GM20431 (cell line): ENCODE measurements at regions not wholly inside any gene's neighbourhood (a gene's known extent, or its start where the extent isn't known, plus 50 kb on each side); places are given as distances from the start of the nearest gene placed in this dataset.

ENCODE experiments used
- in situ Hi-C: fragments of 300-500 bp; cut with MseI, MboI; formaldehyde crosslinking; loops from one replicate; pipeline ENCODE4 v1.15.0; 2020; ENCODE audit warnings: low sequenced_read_pairs; ENCODE audit not compliant: unreplicated experiment

DNA sequence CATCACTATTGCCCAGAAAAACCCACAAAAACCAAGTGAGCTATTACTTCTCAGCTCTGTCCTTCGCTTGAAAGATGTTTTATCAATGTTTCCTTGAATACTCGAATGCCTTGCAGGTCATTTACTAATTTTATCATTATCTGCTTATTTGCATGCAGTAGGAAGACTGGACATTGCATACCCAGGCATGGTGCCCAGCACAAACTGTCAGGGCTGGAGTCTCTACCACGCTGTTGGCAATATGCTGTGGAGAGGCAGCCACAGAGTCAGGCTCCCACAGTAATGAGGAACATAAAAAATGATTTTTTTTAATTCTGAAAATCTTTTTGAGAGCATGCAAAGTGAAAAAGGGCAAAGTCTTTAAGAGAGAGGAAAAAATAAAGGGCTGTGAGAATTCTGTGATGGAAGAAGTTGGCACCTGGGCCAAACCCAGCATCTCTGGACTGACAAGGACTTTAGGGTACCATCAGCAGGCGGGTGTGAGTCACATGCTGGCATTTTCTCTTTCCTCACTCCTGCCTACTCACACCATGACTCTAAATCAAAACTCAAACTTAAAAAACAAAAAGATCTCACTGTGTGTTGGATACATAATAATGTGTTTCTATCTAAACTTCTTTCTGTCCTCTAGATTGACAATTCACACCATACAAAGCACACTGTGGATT is 709.8 kb upstream of the FANCL start:
- in situ Hi-C loops: no loop called here

DNA sequence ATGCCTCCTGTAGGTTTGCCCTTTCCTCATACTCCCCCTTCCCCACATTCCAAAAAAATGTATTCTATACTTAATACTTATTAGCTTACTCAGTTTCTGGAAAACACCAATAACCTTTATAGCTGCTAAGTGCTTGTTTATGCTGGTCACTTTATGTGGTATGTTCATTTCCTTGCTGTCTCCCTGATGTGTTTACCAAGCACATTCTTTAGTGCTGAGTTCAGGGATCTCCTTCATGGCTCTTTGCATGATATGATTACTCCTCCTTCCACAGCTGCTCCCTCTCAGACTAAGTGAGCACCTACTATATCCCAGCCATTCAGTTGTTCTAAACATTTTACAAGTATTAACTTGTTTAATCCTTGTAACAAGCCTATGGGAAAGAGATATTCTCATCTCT is 698.3 kb upstream of the FANCL start:
- in situ Hi-C loops: no loop called here

DNA sequence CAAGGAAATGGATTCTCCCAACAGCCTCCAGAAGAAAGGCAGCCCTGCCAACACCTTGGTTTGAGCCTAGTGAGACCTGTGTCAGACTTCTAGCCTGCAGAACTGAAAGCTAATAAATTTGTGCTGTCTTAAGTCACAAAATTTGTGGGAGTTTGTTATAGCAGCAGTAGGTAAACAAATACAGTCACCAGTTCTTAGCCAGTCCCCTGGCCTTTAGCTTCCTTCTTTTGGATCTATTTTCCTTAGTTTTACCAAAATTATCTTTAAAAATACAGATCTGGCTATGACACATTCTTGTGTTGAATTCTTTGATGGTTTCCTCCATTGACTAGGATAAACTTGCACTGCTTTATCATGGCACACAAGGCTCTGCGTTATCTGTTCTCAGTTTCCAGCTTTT is 697.9 kb upstream of the FANCL start:
- in situ Hi-C loops: no loop called here

DNA sequence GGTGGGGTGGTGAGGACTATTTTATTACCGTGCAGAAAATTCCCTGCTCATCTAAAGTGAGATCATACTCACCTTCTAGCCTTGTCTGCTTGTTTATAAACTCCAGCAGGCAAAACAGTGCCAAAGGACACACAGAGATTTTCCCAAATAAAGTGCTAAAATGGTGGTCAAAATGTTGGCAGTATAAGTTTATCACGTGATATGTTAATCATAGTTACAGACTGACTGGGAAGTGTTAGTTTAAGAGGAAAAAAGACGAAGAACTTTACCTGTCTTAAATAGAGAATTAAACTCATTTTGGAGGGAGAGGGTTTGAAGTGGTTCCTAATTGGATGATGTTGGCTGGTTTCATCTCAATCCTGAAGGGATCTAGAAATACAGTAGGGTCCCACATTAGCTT is 691.7 kb upstream of the FANCL start:
- in situ Hi-C loops: no loop called here

DNA sequence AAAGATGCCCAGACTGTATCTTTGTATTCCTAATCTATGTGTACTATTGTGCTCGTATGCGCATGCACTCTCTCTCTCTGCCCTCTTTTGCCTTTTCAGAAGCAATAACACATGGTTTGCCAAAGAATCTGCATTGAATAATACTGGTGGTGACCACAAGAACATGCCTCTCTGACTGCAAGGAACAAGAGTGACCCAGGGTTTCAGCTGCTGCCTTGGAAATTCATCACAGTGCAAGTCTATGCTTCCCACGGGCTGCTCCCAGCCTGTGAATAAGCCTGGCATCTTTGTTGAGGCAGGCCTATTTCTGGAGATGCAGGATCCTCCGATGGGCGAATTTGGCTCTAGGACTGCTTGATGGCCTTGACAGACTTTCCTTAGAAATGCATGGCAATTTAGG is 689.4 kb upstream of the FANCL start:
- in situ Hi-C loops: no loop called here

DNA sequence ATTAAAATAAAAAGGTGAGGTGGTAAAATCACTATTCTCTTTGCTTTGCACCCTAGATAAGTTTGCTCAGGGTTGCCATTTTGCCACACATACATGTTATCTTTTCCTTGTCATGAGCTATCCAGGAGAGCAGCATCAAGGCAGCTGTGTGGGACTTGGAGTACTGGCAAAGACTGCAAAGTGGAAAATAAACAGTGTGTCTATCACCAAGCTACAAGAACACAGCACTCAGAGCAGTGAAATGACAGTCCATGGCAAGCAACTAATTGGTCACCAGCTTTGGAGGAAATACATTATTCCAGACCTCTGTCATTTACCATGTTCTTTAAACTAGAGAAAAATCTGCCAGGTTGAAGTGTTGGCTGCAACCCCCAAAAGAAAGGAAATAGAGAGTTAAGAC is 687.8 kb upstream of the FANCL start:
- in situ Hi-C loops: no loop called here

DNA sequence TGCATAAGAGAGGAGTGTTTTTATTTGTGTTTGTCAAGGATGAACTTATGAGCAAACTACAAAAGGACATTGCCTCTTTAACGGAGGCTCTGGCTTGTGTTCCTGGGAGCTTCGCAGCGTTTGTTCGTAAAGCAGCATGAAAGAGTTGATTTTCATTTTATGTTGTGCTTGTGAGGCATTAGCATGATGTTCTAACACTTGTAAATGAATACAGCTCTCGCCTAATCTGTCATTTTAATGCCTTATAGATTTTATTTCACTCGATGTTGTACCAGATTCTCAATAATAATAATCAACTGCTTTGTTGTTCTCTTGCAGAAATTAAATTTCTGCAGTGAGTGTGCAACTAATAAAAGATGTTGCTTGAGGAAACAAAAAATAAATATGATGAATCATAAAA is 687.3 kb upstream of the FANCL start:
- in situ Hi-C loops: no loop called here

DNA sequence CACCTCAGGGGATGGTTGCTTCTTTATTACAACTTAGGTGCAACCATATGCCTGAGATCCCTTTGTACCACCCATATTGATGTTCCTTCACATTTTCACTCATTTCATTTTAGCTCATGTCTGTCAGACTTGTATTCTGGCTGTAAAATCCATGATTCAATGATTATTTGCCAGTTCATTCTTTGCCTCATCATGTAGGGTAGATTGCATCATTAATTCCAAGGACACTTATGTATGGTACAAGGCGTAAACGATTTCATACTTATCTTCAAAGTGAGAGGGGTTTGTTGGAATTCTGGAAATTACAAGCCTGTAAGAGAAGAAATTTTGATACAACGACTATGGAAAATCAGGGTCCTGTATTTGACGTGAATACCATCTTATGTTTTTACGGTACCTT is 685.0 kb upstream of the FANCL start:
- in situ Hi-C loops: no loop called here

DNA sequence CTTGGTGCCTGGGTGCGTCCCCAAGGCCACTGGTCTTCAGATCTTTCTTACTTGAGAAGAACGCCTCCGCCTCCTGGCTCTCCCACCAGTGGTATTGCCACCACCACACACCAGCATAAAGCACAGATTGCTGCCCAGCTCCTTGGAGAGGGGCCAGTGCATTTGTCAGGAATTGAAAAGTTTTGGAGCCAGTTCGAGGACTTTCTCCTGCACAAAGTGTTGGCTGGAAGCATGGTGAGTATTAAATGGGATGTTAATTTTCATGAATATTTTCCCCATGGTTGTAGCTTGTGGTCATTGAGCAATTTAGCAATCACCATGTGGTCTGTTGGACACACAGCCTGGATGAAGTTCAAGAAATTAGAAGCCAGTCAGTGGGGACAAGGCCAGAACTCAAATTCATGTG is 684.6 kb upstream of the FANCL start:
- in situ Hi-C loops: no loop called here

DNA sequence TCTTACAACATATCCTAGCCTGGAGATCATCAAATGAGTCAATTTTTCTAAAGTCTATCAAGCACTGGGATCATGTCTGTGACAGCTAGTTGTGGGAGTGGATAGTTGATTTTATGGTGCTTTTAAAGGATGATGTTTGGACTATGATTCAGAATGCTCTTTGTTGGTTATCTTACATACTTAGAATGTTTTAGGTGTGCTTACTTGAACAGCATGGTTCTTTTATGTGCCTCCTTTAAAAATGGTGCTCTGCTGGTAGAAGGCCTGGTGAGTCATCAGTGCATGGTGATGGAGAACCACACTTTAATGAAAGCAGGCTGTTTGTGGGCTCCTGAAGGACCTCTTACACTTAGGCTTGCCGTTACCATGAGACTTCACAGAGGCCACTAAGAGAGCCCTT is 682.7 kb upstream of the FANCL start:
- in situ Hi-C loops: no loop called here

DNA sequence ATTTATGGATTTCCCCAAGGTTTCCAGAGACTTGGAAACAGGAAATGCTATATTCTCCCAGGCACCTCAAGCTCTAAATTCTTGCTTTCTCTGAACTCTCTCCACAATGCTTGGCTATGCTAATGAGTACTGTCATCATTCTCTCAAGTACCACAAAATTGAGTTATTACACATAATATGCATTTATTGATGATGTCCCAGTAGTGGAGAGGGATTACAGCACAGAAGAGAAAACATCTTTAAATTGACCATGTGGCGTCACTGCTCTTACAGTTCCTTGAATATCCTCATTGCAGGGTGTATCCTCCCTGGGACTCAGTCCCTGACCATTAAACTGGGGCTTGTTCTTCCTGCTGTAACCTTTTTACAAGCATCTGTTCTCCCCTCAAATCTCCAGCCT is 681.1 kb upstream of the FANCL start:
- in situ Hi-C loops: no loop called here

DNA sequence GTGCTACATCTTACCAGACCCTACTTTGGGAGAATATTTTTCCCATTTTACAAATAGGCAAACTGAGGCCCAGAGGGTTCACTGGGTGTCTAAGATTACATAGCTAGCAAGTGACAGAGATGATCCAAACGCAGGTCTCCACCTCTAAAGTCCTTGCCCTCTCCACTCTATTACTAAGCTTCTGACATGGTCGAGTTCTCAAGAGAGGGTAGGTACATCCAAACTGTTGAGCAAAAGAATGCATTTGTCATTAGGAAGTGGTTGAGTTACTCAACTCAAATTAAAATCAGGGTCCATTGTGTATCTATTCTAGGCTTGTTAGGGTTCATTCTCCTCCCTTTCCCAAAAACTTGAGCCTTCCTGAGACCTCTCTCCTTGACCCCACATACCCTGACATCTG is 680.6 kb upstream of the FANCL start:
- in situ Hi-C loops: no loop called here

DNA sequence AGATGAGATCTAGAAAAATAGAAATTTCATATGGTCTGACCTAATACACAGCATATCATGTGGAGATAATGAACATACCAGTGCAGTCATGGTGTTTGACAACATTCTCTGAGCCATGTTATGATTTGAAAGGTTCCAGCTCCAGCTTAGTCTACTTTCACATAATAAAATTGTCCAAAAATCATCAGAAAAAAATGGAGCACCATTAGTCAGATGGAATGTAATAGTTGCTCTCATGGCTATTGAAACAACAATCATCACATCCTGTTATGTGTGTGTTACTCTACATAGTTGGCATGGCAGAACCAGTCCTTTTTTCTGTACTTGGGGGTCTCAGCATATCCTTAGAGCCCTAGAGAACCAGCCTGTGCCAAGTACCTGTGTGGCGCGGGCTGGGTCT is 678.9 kb upstream of the FANCL start:
- in situ Hi-C loops: no loop called here

DNA sequence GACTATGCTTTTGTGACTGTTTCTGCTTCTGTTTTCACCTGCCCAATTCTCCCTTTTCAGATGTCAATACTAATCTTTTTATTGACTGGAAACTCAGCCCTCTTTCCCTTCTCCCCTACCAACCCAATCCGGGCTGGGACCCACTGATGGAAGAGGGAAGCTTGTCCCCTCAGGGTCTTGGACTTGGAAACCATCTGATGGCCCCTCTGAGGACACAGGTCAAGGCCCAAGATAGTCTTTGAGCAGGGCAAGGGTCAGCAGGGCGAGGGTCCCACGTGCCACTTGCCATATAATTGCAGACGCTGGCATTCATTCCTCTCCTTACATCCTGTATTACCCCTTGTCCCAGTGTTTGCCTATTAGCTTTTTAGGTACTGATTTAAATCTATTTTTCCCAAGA is 678.2 kb upstream of the FANCL start:
- in situ Hi-C loops: no loop called here

DNA sequence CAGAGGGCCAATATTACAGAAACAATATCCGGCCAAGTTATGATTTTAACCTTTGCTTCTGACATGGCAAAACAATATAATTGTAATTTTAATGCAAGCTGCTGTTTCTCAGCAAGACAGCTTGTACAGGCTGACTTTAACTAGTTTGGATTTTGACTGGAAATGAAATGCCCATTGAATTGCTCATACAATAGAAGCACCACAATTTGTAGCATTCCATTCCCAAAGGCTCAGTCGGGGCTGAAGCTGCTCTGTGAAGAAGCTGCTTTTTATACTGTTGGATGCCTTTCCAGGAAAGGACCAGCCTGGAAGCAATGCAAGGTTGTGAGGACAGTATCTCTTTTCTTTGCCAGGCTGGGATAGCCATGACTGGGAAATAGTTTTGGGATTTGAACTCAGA is 677.0 kb upstream of the FANCL start:
- in situ Hi-C loops: no loop called here

DNA sequence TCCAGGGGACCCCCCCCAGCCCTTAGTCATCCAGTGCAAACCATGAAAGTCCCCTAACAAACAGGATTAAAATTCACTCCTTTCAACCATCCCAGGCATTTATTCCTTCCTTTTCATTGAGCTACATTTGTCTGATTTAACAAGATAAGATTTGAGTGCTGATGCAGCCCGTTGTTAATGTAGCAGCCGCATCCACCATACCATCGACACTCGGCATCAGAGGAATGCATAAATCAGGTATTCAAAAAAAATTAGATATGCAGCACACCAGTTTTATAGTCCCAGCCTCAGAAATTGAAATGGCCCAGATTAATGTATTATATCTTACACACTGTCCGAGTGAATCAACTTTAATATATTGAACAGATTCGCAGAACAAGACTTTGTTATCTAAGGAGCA is 676.5 kb upstream of the FANCL start:
- in situ Hi-C loops: no loop called here

DNA sequence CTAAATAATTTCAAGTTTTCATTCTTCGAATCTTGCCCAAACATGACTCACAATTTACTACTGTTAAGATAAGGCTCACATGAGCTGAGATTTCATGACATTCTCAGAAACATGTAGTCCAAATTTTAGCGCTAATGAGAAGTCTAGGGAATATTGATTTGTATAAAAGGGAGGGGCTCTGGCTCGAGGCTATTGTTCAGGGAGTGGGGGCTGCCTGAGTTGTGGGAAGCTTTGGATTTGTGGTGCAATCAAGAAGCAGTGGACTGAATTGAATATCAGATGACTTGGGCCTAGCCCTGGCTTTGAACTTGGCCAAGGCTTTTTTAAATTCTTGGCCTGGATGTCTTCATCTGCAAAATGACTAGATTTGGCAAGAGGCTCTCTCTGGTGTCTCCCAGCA is 674.9 kb upstream of the FANCL start:
- in situ Hi-C loops: no loop called here

DNA sequence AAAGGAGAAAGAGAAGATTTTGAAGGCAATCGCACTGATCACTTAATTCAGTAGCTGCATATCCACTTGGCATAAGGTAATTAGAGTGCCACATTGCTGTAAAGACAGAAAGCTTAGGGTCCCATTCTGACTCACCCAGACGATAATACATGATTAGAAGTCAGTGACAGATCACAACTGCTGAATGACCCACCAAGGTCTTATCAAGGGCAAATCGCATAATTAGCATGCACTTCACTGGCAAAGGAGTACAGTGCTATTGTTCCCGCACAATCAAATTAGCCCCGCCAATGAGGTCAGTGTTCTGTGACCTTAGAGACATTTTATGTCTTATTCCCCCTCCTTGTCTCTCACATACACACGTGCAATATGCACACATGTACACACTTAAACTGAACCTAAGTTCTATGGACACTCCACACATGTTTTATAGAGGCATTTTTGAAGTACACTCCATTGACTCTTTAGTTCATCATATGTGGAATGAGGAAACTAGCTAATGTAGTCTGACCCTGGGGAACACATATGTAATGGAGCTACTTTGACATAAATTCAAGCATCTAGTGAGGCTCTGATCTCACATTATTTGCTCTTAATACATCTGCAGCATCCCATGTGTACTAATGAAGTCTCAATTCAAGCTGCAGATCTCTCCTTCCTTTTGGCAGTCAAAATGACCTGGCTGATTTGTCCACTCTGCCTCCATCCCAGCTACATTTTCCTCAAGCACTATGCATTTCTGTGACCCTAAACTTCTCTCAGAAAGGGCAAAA is 673.8 kb upstream of the FANCL start:
- in situ Hi-C loops: no loop called here

DNA sequence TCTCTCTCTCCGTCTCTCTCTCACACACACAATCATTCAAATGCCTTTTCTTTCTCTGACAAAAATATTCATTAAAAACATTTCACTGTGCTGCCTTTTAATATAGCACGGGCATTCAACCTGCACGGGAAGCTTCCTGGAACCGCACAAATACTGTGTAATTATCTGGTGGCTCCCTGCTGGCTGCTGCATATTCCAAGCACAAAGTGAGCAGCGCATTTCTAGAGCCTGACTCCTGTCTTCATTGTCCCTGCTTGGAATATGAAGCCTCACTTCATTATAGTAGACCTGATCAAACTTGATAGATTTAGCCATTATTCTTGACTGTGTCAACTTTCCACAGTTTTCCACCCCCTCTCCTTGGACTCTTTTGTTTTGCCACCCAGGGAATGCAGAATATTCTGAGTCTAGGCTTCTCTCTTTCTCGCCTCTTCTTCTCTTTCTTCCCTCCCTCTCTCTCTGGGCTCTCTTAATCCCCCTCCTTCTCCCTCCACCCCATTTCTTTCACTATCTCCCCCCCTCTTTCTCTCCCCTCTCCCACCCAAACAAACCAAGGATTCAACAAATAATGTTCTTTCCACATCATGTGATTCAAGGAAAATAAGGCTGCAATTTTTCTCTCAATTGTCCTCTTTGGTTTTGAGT is 672.1 kb upstream of the FANCL start:
- in situ Hi-C loops: no loop called here

DNA sequence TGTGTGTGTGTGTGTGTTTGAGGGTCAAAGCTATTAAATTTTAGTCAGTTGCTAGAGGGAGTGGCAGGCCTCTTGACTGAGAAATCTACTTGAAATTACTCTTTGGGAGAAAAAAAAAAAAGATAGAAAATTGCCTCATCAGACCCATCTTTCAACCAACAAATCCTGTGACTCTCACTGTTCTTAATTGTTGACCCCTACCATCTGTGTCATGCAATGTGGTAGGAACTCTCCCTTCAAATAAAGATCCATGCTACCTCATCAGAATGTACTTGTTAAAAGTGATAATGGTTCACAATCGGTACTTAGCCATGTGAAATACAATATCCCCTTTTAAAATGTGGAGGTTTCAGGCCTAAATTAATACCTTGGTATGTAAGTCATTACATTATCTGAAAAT is 670.8 kb upstream of the FANCL start:
- in situ Hi-C loops: no loop called here

DNA sequence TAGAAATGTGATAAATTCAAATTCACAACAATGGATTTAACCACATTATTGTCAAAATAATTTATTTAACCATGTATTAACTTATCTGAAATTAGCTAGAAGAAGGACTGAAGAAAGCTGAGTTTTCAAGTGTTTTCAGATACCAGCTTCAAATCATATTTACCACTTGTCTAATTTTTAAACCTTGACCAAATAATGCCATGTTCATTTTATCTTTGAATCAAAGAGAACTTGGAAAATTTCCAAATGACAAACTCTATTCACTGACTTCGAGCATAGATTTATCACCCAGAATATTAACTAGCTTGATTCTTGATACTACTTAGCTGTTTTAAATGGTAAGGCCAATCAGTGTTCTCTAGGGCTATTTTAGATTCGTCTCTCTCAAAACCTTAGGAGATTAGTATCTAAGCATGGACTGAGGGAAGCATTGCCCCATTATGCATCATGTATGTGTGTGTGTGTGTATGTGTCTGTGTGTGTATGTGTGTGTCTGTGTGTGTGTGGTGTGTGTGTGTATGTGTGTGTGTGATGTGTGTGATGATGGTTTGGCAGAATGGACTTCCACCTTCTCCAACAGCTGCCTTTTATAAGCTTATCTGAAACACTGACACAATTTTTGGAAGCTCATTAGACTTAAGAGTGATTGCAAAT is 667.5 kb upstream of the FANCL start:
- in situ Hi-C loops: no loop called here
